CD4-positive, CD25-positive, alpha-beta regulatory T cell (primary cell): ENCODE measurements at regions not wholly inside any gene's neighbourhood (a gene's known extent, or its start where the extent isn't known, plus 50 kb on each side); places are given as distances from the start of the nearest gene placed in this dataset.

Experiments
- ATAC-seq, 2 donors: fragments of 150-1000 bp; cut with Tn5 transposase; one replicate each; pipeline ENCODE4 v1.10.0; 2021; ENCODE audit warnings: low read depth in 2 of 2, moderate number of reproducible peaks in 2 of 2, moderate library complexity in 1 of 2
- DNase-seq, 3 donors: peaks; one replicate each; pipeline versions ENCODE4 v3.0.0 to v3.0.0-alpha.2; 2012 to 2022; ENCODE audit warnings: mixed read lengths in 1 of 3
- H3K27ac ChIP-seq: one replicate; pipeline ENCODE4 v1.7.0; 2013; ENCODE audit warnings: mild to moderate bottlenecking, low read length; ENCODE audit not compliant: insufficient read depth, poor library complexity, severe bottlenecking
- H3K27me3 ChIP-seq: one replicate; pipeline ENCODE4 v1.7.0; 2013; ENCODE audit warnings: low read length; ENCODE audit not compliant: control insufficient read depth, insufficient read depth
- H3K36me3 ChIP-seq: one replicate; pipeline ENCODE4 v1.7.0; 2013; ENCODE audit warnings: mild to moderate bottlenecking, low read length, moderate library complexity; ENCODE audit not compliant: control insufficient read depth, insufficient read depth
- H3K4me1 ChIP-seq: 2 replicates; pipeline ENCODE4 v1.7.0; 2013; ENCODE audit warnings: mild to moderate bottlenecking, low read length; ENCODE audit not compliant: insufficient read depth, control insufficient read depth, poor library complexity, severe bottlenecking
- H3K4me3 ChIP-seq: one replicate; pipeline ENCODE4 v1.7.0; 2013; ENCODE audit warnings: low read depth, mild to moderate bottlenecking, low read length, moderate library complexity
- H3K9me3 ChIP-seq, 2 experiments: 1 replicate in 1 of 2; 2 replicates in 1 of 2; pipeline ENCODE4 v1.7.0; 2013; ENCODE audit warnings: low read length in 2 of 2, mild to moderate bottlenecking in 1 of 2, moderate library complexity in 1 of 2; ENCODE audit not compliant: control insufficient read depth in 2 of 2
- H3K27ac Mint-ChIP-seq, 3 donors: one replicate each; pipeline ENCODE4 v1.8.0; 2020 to 2022; ENCODE audit warnings: mild to moderate bottlenecking in 3 of 3, mixed read lengths in 3 of 3, moderate library complexity in 2 of 3
- H3K27me3 Mint-ChIP-seq: one replicate; pipeline ENCODE4 v1.8.0; 2022; ENCODE audit warnings: mild to moderate bottlenecking, mixed read lengths
- H3K36me3 Mint-ChIP-seq: one replicate; pipeline ENCODE4 v1.8.0; 2020; ENCODE audit warnings: mixed read lengths
- H3K4me1 Mint-ChIP-seq, 4 donors: one replicate each; pipeline ENCODE4 v1.8.0; 2020 to 2022; ENCODE audit warnings: mixed read lengths in 4 of 4, mild to moderate bottlenecking in 1 of 4
- H3K4me3 Mint-ChIP-seq, 4 donors: one replicate each; pipeline ENCODE4 v1.8.0; 2020 to 2022; ENCODE audit warnings: mild to moderate bottlenecking in 4 of 4, mixed read lengths in 4 of 4, moderate library complexity in 3 of 4
- H3K9me3 Mint-ChIP-seq, 7 donors: one replicate each; pipeline ENCODE4 v1.8.0; 2020 to 2022; ENCODE audit warnings: mixed read lengths in 7 of 7, mild to moderate bottlenecking in 3 of 7, moderate library complexity in 2 of 7

GRCh38 chr12:124684496-124684895 is 117.1 kb upstream of the NCOR2 start:
- Mint-ChIP-seq H3K27ac (no peak overlapping the region), H3K27me3 (peaks cover 6% of the 10 kb centered on the region), H3K36me3 (no peaks in the 10 kb centered on the region), H3K4me1 (peaks cover 0 to 17% (median 3%) of the 10 kb centered on the region in 4 donors), H3K9me3 (no peaks in the 10 kb centered on the region), H3K4me3 (no peak overlapping the region)
- ATAC-seq (no peak), DNase-seq (no peak)
- Histone ChIP-seq H3K27me3 (no peaks in the 10 kb centered on the region), H3K36me3 (no peaks in the 10 kb centered on the region), H3K4me1 (peaks cover 11% of the 10 kb centered on the region), H3K9me3 (no peaks in the 10 kb centered on the region), H3K4me3 (no peak overlapping the region), H3K27ac (no peak overlapping the region)

DNA sequence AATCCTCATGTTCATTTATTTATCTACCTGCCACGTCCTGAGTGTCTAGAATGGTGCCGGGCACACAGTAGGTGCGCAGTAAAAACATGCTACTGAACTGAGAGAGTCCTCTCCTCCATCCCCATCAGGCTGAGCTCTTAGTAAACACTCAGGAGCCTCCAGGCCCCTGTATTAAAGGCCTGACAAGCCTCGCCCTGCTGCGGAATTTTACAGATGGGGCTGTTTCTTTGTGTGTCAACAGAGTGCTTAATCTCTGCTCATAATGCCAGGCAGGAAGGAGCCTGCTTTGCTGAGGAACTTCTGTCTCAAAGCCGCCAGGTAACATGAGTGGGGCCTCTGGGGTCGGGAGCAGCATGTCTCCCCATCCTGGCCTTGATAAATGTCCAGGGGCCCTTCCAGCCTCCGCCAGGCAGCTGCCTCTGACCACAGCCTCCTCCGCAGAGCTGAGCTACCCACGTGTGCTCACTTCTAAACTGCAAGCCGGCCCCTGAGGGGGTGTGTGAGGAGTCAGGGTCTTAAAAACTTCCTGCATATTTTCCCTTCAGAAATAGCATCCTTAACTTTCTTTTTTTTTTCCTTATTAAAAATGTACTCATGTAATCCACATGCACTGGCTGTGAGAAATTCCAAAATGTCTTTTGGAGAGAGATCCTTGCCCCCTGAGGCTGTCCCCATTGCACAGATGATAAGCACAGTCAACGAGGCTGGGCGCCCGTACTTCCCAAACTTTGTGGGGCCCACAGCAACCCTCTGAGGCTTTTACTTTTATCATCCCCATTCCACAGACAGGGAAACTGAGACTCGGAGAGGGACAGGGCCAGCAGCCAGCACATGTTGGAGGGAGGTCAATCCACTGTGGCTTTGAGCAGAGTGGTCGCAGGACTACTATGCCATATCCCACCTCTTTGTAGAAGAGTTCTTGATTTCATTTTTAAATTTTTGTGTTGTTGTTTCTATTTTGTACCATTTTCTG is 116.0 kb upstream of the NCOR2 start:
- H3K36me3 Mint-ChIP-seq, result no peaks in the 10 kb centered on the region
- Histone ChIP-seq H3K27me3 (no peaks in the 10 kb centered on the region), H3K27ac (no peak overlapping the region), H3K9me3 (no peaks in the 10 kb centered on the region), H3K4me1 (peaks cover 11% of the 10 kb centered on the region), H3K36me3 (no peaks in the 10 kb centered on the region), H3K4me3 (no peak overlapping the region)
- no peaks in the 10 kb centered on the region for H3K9me3 Mint-ChIP-seq
- no peak for DNase-seq
- H3K27me3 Mint-ChIP-seq, result peaks cover 6% of the 10 kb centered on the region
- peaks cover 0 to 17% (median 3%) of the 10 kb centered on the region in 4 donors for H3K4me1 Mint-ChIP-seq
- peak overlapping the region in 1 of 3 donors; percentile 20 for H3K27ac Mint-ChIP-seq
- no peak overlapping the region for H3K4me3 Mint-ChIP-seq
- ATAC-seq, result no peak

GRCh38 chr12:124682425-124683151 is 115.2 kb upstream of the NCOR2 start:
- DNase-seq (no peak), ATAC-seq (no peak)
- Mint-ChIP-seq H3K36me3 (no peaks in the 10 kb centered on the region), H3K27ac (no peak overlapping the region), H3K9me3 (no peaks in the 10 kb centered on the region), H3K27me3 (peaks cover 3% of the 10 kb centered on the region), H3K4me1 (peaks cover 0 to 9% (median 1%) of the 10 kb centered on the region in 4 donors), H3K4me3 (no peak overlapping the region)
- H3K4me3 ChIP-seq, result no peak overlapping the region
- peaks cover 4% of the 10 kb centered on the region for H3K4me1 ChIP-seq
- H3K27me3 ChIP-seq, result no peaks in the 10 kb centered on the region
- H3K27ac ChIP-seq, result no peak overlapping the region
- H3K36me3 ChIP-seq, result no peaks in the 10 kb centered on the region
- H3K9me3 ChIP-seq, result no peaks in the 10 kb centered on the region

GRCh38 chr12:124681779-124682391 is 114.5 kb upstream of the NCOR2 start:
- no peak overlapping the region for H3K27ac ChIP-seq
- Mint-ChIP-seq H3K9me3 (no peaks in the 10 kb centered on the region), H3K4me1 (peaks cover 0 to 2% (median 0%) of the 10 kb centered on the region in 4 donors), H3K27ac (no peak overlapping the region), H3K36me3 (no peaks in the 10 kb centered on the region), H3K4me3 (no peak overlapping the region), H3K27me3 (no peaks in the 10 kb centered on the region)
- no peak overlapping the region for H3K4me3 ChIP-seq
- H3K27me3 ChIP-seq, result no peaks in the 10 kb centered on the region
- no peaks in the 10 kb centered on the region for H3K4me1 ChIP-seq
- ATAC-seq (no peak), DNase-seq (no peak)
- no peaks in the 10 kb centered on the region for H3K9me3 ChIP-seq
- H3K36me3 ChIP-seq, result no peaks in the 10 kb centered on the region

GRCh38 chr12:124680863-124681778 is 113.7 kb upstream of the NCOR2 start:
- DNase-seq (peak in 1 of 3 donors; percentile 13), ATAC-seq (peak; percentile 52 to 71)
- Mint-ChIP-seq H3K4me1 (peaks cover 0 to 2% (median 0%) of the 10 kb centered on the region in 4 donors), H3K4me3 (no peak overlapping the region), H3K27me3 (no peaks in the 10 kb centered on the region), H3K9me3 (no peaks in the 10 kb centered on the region), H3K27ac (no peak overlapping the region), H3K36me3 (no peaks in the 10 kb centered on the region)
- no peaks in the 10 kb centered on the region for H3K4me1 ChIP-seq
- H3K27me3 ChIP-seq, result no peaks in the 10 kb centered on the region
- no peaks in the 10 kb centered on the region for H3K9me3 ChIP-seq
- no peaks in the 10 kb centered on the region for H3K36me3 ChIP-seq
- no peak overlapping the region for H3K4me3 ChIP-seq
- no peak overlapping the region for H3K27ac ChIP-seq

- no peaks in the 10 kb centered on the region for H3K9me3 Mint-ChIP-seq
- no peak overlapping the region for H3K27ac Mint-ChIP-seq
- no peaks in the 10 kb centered on the region for H3K36me3 Mint-ChIP-seq
- ATAC-seq, result no peak
- no peaks in the 10 kb centered on the region for H3K36me3 ChIP-seq
- no peaks in the 10 kb centered on the region for H3K27me3 Mint-ChIP-seq
- H3K4me3 ChIP-seq, result no peak overlapping the region
- peaks cover 0 to 2% (median 0%) of the 10 kb centered on the region in 4 donors for H3K4me1 Mint-ChIP-seq
- no peak overlapping the region for H3K27ac ChIP-seq
- H3K9me3 ChIP-seq, result no peaks in the 10 kb centered on the region
- H3K4me1 ChIP-seq, result no peaks in the 10 kb centered on the region
- H3K27me3 ChIP-seq, result no peaks in the 10 kb centered on the region
- H3K4me3 Mint-ChIP-seq, result no peak overlapping the region
- no peak for DNase-seq
These were observed 112.3 kb upstream of the NCOR2 start for GRCh38 chr12:124679533-124680371.
